HEK293T (cell line): ENCODE measurements at regions not wholly inside any gene's neighbourhood (a gene's known extent, or its start where the extent isn't known, plus 50 kb on each side); places are given as distances from the start of the nearest gene placed in this dataset.

ENCODE experiments used
- SP1 ChIP-seq: fragments of 450-650 bp; IDR thresholded peaks from 2 replicates; pipeline ENCODE4 v1.6.1; 2017
- TF ChIP-seq, protein P1 (sequence below): fragments of 450-650 bp; IDR thresholded peaks from 2 replicates; pipeline ENCODE4 v1.6.1; 2016

- TF ChIP-seq SP1: no peak
- TF ChIP-seq, protein P1, sequence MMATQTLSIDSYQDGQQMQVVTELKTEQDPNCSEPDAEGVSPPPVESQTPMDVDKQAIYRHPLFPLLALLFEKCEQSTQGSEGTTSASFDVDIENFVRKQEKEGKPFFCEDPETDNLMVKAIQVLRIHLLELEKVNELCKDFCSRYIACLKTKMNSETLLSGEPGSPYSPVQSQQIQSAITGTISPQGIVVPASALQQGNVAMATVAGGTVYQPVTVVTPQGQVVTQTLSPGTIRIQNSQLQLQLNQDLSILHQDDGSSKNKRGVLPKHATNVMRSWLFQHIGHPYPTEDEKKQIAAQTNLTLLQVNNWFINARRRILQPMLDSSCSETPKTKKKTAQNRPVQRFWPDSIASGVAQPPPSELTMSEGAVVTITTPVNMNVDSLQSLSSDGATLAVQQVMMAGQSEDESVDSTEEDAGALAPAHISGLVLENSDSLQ: no peak
Measured at GRCh38 chr2:20126040-20126439, 74.6 kb upstream of the LAPTM4A start.
